ENCODE measurements at regions not wholly inside any gene's neighbourhood (a gene's known extent, or its start where the extent isn't known, plus 50 kb on each side); places are given as distances from the start of the nearest gene placed in this dataset.
"Not testable (repeated sequence)": the region's sequence is repeated elsewhere in the genome, so short reads cannot be mapped to it uniquely, and the experiment has no call there.

GRCh38 chr5:58357799-58358500 is 101.9 kb downstream of the PLK2 start:
- DNase-seq (ENCODE audit: low spot score): no peak

- no peak for DNase-seq (ENCODE audit: low spot score)
Observed at GRCh38 chr5:58357121-58357520, 102.8 kb downstream of the PLK2 start.

GRCh38 chr5:58356662-58357061 is 103.2 kb downstream of the PLK2 start:
- DNase-seq (ENCODE audit: low spot score): no peak

GRCh38 chr5:58354827-58355226 is 105.1 kb downstream of the PLK2 start:
- DNase-seq (ENCODE audit: low spot score): no peak

- DNase-seq (ENCODE audit: low spot score): no peak
Observed at GRCh38 chr5:58353992-58354391, 105.9 kb downstream of the PLK2 start.

GRCh38 chr5:58351190-58351589 is 108.7 kb downstream of the PLK2 start:
- DNase-seq (ENCODE audit: low spot score): no peak

GRCh38 chr5:58348996-58349728 is 110.7 kb downstream of the PLK2 start:
- no peak for DNase-seq (ENCODE audit: low spot score)

- DNase-seq (ENCODE audit: low spot score): no peak
Observed at GRCh38 chr5:58346041-58346440, 113.8 kb downstream of the PLK2 start.

- DNase-seq (ENCODE audit: low spot score): no peak
Observed at GRCh38 chr5:58341476-58341875, 118.4 kb downstream of the PLK2 start.

GRCh38 chr5:58335518-58335917 is 124.4 kb downstream of the PLK2 start:
- DNase-seq (ENCODE audit: low spot score): no peak

- no peak for DNase-seq (ENCODE audit: low spot score)
Observed at GRCh38 chr5:58334035-58334434, 125.9 kb downstream of the PLK2 start.

- DNase-seq (ENCODE audit: low spot score): no peak
Observed at GRCh38 chr5:58330781-58331180, 129.1 kb downstream of the PLK2 start.

- no peak for DNase-seq (ENCODE audit: low spot score)
Observed at GRCh38 chr5:58327289-58327688, 132.6 kb downstream of the PLK2 start.

- DNase-seq (ENCODE audit: low spot score): no peak
Observed at GRCh38 chr5:58326022-58326421, 133.9 kb downstream of the PLK2 start.

- DNase-seq (ENCODE audit: low spot score): no peak
Observed at GRCh38 chr5:58322453-58322852, 137.4 kb downstream of the PLK2 start.

GRCh38 chr5:58318468-58318867 is 141.4 kb downstream of the PLK2 start:
- DNase-seq (ENCODE audit: low spot score): no peak

- no peak for DNase-seq (ENCODE audit: low spot score)
Observed at GRCh38 chr5:58317808-58318207, 142.1 kb downstream of the PLK2 start.

GRCh38 chr5:58317009-58317408 is 142.9 kb downstream of the PLK2 start:
- no peak for DNase-seq (ENCODE audit: low spot score)

- no peak for DNase-seq (ENCODE audit: low spot score)
Observed at GRCh38 chr5:58315794-58316193, 144.1 kb downstream of the PLK2 start.

- no peak for DNase-seq (ENCODE audit: low spot score)
Observed at GRCh38 chr5:58314356-58315210, 145.3 kb downstream of the PLK2 start.

GRCh38 chr5:58312299-58312698 is 147.6 kb downstream of the PLK2 start:
- no peak for DNase-seq (ENCODE audit: low spot score)

GRCh38 chr5:58311526-58311925 is 148.4 kb downstream of the PLK2 start:
- no peak for DNase-seq (ENCODE audit: low spot score)

- DNase-seq (ENCODE audit: low spot score): not testable (repeated sequence)
Observed at GRCh38 chr5:58308384-58308783, 151.5 kb downstream of the PLK2 start.

Measured in cerebellar cortex (tissue), 1 donor.